ENCODE measurements at regions not wholly inside any gene's neighbourhood (a gene's known extent, or its start where the extent isn't known, plus 50 kb on each side); places are given as distances from the start of the nearest gene placed in this dataset.

DNA sequence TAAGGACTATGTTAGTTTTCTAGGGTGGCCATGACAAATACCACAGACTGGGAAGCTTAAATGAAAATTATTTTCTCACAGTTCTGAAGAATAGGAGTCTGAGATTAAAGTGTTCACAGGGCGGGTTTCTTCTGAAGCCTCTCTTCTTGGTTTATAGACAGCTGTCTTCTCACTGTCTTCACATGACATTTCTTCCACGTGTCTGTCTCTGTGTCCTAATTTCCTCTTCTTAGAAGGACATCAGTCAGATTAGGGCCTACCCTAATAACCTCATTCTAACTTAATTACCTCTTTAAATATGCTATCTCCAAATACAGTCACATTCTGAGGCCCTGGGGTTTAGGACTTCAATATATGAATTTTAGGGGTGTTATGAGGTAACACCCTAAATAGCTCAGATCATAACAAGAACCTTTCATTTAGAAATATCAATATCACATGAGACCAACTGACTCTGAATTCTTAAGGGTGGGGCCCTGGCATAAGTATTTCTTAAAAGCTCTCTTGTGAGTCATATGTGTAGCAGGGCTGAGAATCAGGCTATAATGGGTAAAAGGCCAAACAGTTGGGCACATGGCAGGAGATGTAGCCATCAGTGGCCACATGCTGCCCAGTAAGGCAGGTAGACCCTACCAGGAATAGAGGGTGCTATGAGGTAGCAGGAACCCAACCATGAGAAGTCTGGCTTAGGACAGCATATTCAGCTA is 62.0 kb upstream of the TENT5A start:
- no peak for DNase-seq (ENCODE audit: low spot score)

DNA sequence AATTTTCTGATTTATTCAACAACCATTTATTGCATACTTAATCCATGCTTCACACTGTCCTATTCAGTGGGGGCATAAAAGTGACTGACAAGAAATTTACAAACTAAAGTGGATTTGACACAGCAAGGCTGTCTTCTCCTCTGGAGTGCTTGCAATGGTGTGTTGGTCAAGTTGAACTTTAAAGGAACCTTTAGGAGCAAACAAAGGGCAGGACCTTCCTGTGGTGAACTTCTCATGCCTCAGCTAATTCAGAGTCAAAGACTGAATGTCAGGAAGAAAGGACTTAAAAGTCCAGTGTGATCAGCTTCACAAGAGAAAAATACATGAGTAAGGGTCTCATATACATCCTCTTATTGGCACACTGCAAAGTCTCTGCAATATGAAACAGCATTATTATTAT is 60.8 kb upstream of the TENT5A start:
- DNase-seq (ENCODE audit: low spot score), result no peak

DNA sequence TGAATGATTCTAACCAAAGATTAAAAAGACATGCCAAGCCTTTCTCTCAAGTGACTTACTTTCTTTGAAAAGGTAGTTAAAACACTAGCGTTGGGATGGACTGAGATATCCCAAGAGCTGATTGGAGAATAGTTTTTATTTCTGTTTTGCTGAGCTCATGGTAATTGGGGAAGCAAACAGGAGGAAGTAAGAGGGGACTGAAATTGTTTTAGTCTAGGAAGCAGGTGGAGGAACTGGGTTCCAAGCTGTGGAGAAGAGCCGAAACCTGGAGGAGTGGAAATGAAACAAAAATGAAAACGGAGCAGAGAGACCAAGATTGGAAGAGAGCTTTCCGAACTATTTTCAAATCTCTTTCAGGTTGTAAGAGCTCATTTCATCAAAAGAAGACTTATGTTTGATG is 59.9 kb upstream of the TENT5A start:
- DNase-seq (ENCODE audit: low spot score), result no peak

DNA sequence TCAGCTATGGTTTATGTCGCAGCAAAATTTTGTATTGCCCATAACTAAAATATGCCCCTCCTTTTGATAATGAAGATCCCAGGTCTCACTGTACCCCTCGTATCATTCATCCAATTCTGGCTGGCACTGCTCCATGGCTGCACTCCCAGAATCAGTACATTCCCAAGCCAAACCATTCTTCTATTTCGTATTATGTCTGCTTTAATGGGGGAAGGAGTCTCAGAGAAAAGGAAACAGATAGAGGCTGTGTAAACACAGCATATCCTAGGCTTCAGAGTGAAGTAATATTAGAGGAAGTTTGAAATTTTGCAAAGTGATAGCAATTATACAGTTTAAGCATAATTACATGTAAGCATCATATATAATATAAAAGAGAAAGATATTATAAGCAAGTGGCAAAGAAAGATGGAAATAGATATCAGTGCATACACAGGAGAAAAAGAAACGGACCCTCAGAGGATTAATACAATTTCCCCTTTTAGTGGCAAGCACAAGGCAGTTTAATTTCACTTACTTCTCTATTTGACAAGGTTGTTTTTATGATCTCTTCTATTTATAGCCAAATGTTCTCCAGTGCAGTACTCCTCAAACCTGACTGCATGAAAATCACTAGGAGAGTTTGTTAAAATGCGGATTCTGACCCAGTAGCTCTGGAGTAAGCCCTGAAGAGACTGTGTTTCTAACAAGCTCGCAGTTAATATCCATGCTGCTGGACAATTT is 56.5 kb upstream of the TENT5A start:
- no peak for DNase-seq (ENCODE audit: low spot score)

DNA sequence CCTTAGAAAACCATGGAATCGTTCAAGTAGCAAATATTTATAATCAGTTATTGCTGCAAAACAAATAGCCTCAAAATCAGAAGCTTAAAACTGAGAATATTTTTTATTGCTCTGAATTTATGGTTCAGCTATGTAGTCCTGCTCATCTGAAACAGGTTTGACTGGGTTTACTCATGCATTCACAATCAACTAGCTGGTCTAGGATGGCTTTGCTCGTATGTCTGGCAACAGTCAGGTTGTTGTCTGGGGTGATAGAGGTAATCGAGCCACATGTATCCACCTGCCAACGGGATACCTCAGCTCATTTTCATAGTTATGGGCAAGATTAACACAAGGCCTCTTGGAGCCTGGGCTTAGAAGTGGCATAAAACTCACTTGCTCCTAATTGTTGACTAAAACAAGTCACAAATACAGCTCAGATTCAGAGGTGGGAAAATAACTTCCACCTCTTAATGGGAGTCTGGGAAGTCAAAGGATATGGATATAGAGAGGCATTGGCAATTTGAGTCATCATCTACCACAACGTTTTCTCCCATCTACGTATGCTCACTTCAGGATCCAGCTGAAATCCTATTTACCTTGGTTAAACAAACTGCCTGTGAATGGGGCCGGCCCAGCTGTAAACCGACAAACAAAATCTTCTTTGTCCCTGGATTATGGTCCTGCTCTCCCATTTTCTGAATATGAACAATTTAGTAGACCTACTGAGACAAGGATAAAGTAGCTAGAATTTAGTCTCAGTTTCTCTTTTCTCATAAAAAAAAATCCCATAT is 54.5 kb upstream of the TENT5A start:
- no peak for DNase-seq (ENCODE audit: low spot score)

DNA sequence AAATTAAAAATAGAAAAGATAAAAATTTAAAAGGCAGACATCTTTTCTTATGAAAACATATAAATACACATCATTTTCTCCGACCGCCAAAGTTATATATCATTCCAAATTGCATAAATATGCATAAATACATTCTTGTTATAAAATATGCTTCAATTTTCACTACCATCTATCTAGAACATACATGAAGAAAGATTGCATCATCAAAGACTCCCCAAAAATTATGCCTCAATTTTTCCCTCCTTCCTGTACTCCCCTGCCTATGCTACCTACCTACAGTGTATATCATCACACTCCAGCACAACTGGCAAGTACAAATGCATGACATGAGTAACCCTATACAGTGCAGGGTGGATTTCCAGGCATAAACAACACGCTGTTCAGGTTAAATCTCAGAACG is 49.9 kb upstream of the TENT5A start:
- no peak for DNase-seq (ENCODE audit: low spot score)

Data from activated CD4-positive, alpha-beta T cell treated with anti-CD3 and anti-CD28 coated beads, Interleukin-2, Interleukin-4, amounts not matched to agents 100 ng/mL and 50 ng/mL, durations not matched to agents 16 hours and 8 hours (primary cell).